Fibroblast of gingiva (primary cell): ENCODE measurements at regions not wholly inside any gene's neighbourhood (a gene's known extent, or its start where the extent isn't known, plus 50 kb on each side); places are given as distances from the start of the nearest gene placed in this dataset.

Experiments
- DNase-seq: peaks from one replicate; pipeline ENCODE4 v3.0.0-alpha.2; 2011; ENCODE audit warnings: low read depth

GRCh38 chr6:169997187-169997929 is 245.9 kb downstream of the ERMARD start:
- no peak for DNase-seq

- DNase-seq, result no peak
Measured at GRCh38 chr6:169996378-169997051, 245.1 kb downstream of the ERMARD start.

- no peak for DNase-seq
Measured at GRCh38 chr6:169994739-169995138, 243.3 kb downstream of the ERMARD start.

GRCh38 chr6:169993861-169994481 is 242.5 kb downstream of the ERMARD start:
- no peak for DNase-seq

- DNase-seq, result no peak
Measured at GRCh38 chr6:169991913-169992312, 240.5 kb downstream of the ERMARD start.

- no peak for DNase-seq
Measured at GRCh38 chr6:169991031-169991390, 239.6 kb downstream of the ERMARD start.

- no peak for DNase-seq
Measured at GRCh38 chr6:169990095-169991030, 238.9 kb downstream of the ERMARD start.

GRCh38 chr6:169989594-169989993 is 238.2 kb downstream of the ERMARD start:
- DNase-seq, result no peak

GRCh38 chr6:169988769-169989550 is 237.5 kb downstream of the ERMARD start:
- no peak for DNase-seq

GRCh38 chr6:169986848-169987498 is 235.6 kb downstream of the ERMARD start:
- DNase-seq, result no peak

GRCh38 chr6:169986171-169986847 is 234.9 kb downstream of the ERMARD start:
- DNase-seq, result no peak

- DNase-seq, result no peak
Measured at GRCh38 chr6:169985121-169986015, 233.9 kb downstream of the ERMARD start.

GRCh38 chr6:169984181-169985120 is 233.0 kb downstream of the ERMARD start:
- DNase-seq, result no peak

- no peak for DNase-seq
Measured at GRCh38 chr6:169983651-169984050, 232.2 kb downstream of the ERMARD start.

GRCh38 chr6:169982461-169983386 is 231.3 kb downstream of the ERMARD start:
- DNase-seq, result no peak

GRCh38 chr6:169981969-169982368 is 230.5 kb downstream of the ERMARD start:
- no peak for DNase-seq

- DNase-seq, result no peak
Measured at GRCh38 chr6:169981568-169981967, 230.1 kb downstream of the ERMARD start.
